ENCODE measurements at regions not wholly inside any gene's neighbourhood (a gene's known extent, or its start where the extent isn't known, plus 50 kb on each side); places are given as distances from the start of the nearest gene placed in this dataset.

DNA sequence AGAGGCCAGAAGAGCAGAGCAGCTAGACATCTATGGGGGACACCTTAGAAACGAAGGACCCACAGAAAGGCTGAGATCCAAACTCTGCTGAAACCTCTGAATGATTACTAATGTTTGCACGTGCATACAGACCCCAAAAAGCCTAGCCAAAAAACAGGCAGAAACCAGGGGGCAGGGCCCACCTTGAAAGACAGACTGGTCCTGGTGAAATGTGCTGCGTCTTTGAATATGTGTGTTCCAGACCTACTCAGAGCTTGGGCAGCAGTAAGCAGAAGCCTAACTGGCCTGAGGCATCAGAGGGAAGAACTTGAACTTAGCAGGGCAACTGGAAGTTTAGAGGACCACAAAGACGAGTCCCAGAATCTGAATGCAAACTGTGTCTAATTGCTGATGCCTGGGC lies 251.8 kb downstream of the TEX36 start:
- TF ChIP-seq CTCF (IDR thresholded peaks at IDR 0.05) (no peak), POLR2A (IDR thresholded peaks at IDR 0.05) (no peak)
